HUDEP-2 (cell line): ENCODE measurements at regions not wholly inside any gene's neighbourhood (a gene's known extent, or its start where the extent isn't known, plus 50 kb on each side); places are given as distances from the start of the nearest gene placed in this dataset.

Experiments used
- DNase-seq, 76 experiments: peaks; one replicate each; lab custom pipeline; 2025; ENCODE audit not compliant: unreplicated experiment in 76 of 76; lab: John Stamatoyannopoulos, UW

- DNase-seq = no peak
Measured at GRCh38 chr1:71191520-71191919, 110.7 kb upstream of the ZRANB2 start.

GRCh38 chr1:71190843-71191242 lies 110.0 kb upstream of the ZRANB2 start:
- no peak for DNase-seq

GRCh38 chr1:71184410-71184809 lies 103.6 kb upstream of the ZRANB2 start:
- DNase-seq = no peak

GRCh38 chr1:71179997-71180396 lies 99.2 kb upstream of the ZRANB2 start:
- no peak for DNase-seq

GRCh38 chr1:71170925-71171324 lies 90.1 kb upstream of the ZRANB2 start:
- no peak for DNase-seq

GRCh38 chr1:71167505-71167904 lies 86.7 kb upstream of the ZRANB2 start:
- no peak for DNase-seq

GRCh38 chr1:71166178-71167173 lies 85.6 kb upstream of the ZRANB2 start:
- DNase-seq = no peak

- DNase-seq = no peak
Measured at GRCh38 chr1:71157715-71158114, 76.9 kb upstream of the ZRANB2 start.

- no peak for DNase-seq
Measured at GRCh38 chr1:71157151-71157550, 76.3 kb upstream of the ZRANB2 start.

- no peak for DNase-seq
Measured at GRCh38 chr1:71156590-71156989, 75.8 kb upstream of the ZRANB2 start.

- no peak for DNase-seq
Measured at GRCh38 chr1:71154429-71154828, 73.6 kb upstream of the ZRANB2 start.

- no peak for DNase-seq
Measured at GRCh38 chr1:71153826-71154225, 73.0 kb upstream of the ZRANB2 start.

GRCh38 chr1:71147637-71148360 lies 67.0 kb upstream of the ZRANB2 start:
- no peak for DNase-seq

- no peak for DNase-seq
Measured at GRCh38 chr1:71135571-71135970, 54.7 kb upstream of the ZRANB2 start.
